Activated T-cell treated with anti-CD3 and anti-CD28 coated beads, Interleukin-2, amount 50 U/mL, for 72 hours (primary cell): ENCODE measurements at regions not wholly inside any gene's neighbourhood (a gene's known extent, or its start where the extent isn't known, plus 50 kb on each side); places are given as distances from the start of the nearest gene placed in this dataset.
"Not testable (repeated sequence)": the region's sequence is repeated elsewhere in the genome, so short reads cannot be mapped to it uniquely, and the experiment has no call there.

Source experiments
- ATAC-seq, 2 donors: fragments of 150-1000 bp; cut with Tn5 transposase; replicated peaks in 1 of 2; 2 replicates each; pipeline ENCODE4 v1.10.0; 2021; ENCODE audit warnings: moderate library complexity in 2 of 2, mild to moderate bottlenecking in 1 of 2
- DNase-seq, 2 donors: peaks; one replicate each; pipeline ENCODE4 v3.0.0; 2021 to 2022; ENCODE audit warnings: mixed read lengths in 1 of 2
- H3K27ac Mint-ChIP-seq: one replicate; pipeline ENCODE4 v1.8.0; 2022; ENCODE audit warnings: mild to moderate bottlenecking, moderate library complexity, mixed read lengths
- H3K27me3 Mint-ChIP-seq: one replicate; pipeline ENCODE4 v1.8.0; 2022; ENCODE audit warnings: low read depth, mixed read lengths
- H3K36me3 Mint-ChIP-seq, 2 donors: one replicate each; pipeline ENCODE4 v1.8.0; 2022; ENCODE audit warnings: mixed read lengths in 2 of 2, mild to moderate bottlenecking in 1 of 2; ENCODE audit not compliant: insufficient read depth in 2 of 2
- H3K4me1 Mint-ChIP-seq: one replicate; pipeline ENCODE4 v1.8.0; 2022; ENCODE audit warnings: low read depth, mixed read lengths
- H3K4me3 Mint-ChIP-seq, 2 donors: one replicate each; pipeline ENCODE4 v1.8.0; 2022; ENCODE audit warnings: mild to moderate bottlenecking in 2 of 2, mixed read lengths in 2 of 2, moderate library complexity in 2 of 2
- H3K9me3 Mint-ChIP-seq, 2 donors: one replicate each; pipeline ENCODE4 v1.8.0; 2022; ENCODE audit warnings: mixed read lengths in 2 of 2

GRCh38 chr20:48377940-48378339, 449.9 kb downstream of the PREX1 start:
- no peaks in the 10 kb centered on the region for H3K9me3 Mint-ChIP-seq
- no peaks in the 10 kb centered on the region for H3K4me1 Mint-ChIP-seq
- H3K4me3 Mint-ChIP-seq: no peak overlapping the region
- H3K27me3 Mint-ChIP-seq: peaks cover 14% of the 10 kb centered on the region
- no peaks in the 10 kb centered on the region for H3K36me3 Mint-ChIP-seq
- no peak for DNase-seq
- H3K27ac Mint-ChIP-seq: no peak overlapping the region
- ATAC-seq: no peak

GRCh38 chr20:48375804-48376203, 452.0 kb downstream of the PREX1 start:
- Mint-ChIP-seq H3K9me3 (no peaks in the 10 kb centered on the region), H3K27ac (no peak overlapping the region), H3K4me1 (no peaks in the 10 kb centered on the region), H3K27me3 (peaks cover 5% of the 10 kb centered on the region), H3K4me3 (no peak overlapping the region), H3K36me3 (no peaks in the 10 kb centered on the region)
- DNase-seq (no peak), ATAC-seq (no peak)

- Mint-ChIP-seq H3K9me3 (no peaks in the 10 kb centered on the region), H3K27ac (no peak overlapping the region), H3K36me3 (no peaks in the 10 kb centered on the region), H3K4me1 (no peaks in the 10 kb centered on the region), H3K27me3 (peaks cover 5% of the 10 kb centered on the region), H3K4me3 (no peak overlapping the region)
- DNase-seq (no peak), ATAC-seq (no peak)
These were observed 452.7 kb downstream of the PREX1 start for GRCh38 chr20:48374991-48375595.

GRCh38 chr20:48374031-48374907, 453.5 kb downstream of the PREX1 start:
- H3K27me3 Mint-ChIP-seq, H3K27ac Mint-ChIP-seq, ATAC-seq, H3K36me3 Mint-ChIP-seq, H3K4me1 Mint-ChIP-seq, DNase-seq, H3K9me3 Mint-ChIP-seq, H3K4me3 Mint-ChIP-seq: not testable (repeated sequence)

GRCh38 chr20:48373555-48373934, 454.3 kb downstream of the PREX1 start:
- Mint-ChIP-seq H3K4me1 (no peaks in the 10 kb centered on the region), H3K36me3 (no peaks in the 10 kb centered on the region), H3K27ac (no peak overlapping the region), H3K4me3 (no peak overlapping the region), H3K9me3 (no peaks in the 10 kb centered on the region), H3K27me3 (peaks cover 5% of the 10 kb centered on the region)
- ATAC-seq (no peak), DNase-seq (no peak)

- not testable (repeated sequence) for H3K27ac Mint-ChIP-seq
These were observed 454.8 kb downstream of the PREX1 start for GRCh38 chr20:48372851-48373554.

GRCh38 chr20:48371211-48371610, 456.6 kb downstream of the PREX1 start:
- peaks cover 15% of the 10 kb centered on the region for H3K27me3 Mint-ChIP-seq
- no peak for DNase-seq
- ATAC-seq: no peak
- peaks cover 1 to 2% of the 10 kb centered on the region in 2 donors for H3K9me3 Mint-ChIP-seq
- no peak overlapping the region for H3K27ac Mint-ChIP-seq
- H3K36me3 Mint-ChIP-seq: peaks cover 0 to 1% of the 10 kb centered on the region in 2 donors
- no peaks in the 10 kb centered on the region for H3K4me1 Mint-ChIP-seq
- no peak overlapping the region for H3K4me3 Mint-ChIP-seq

More at GRCh38 chr20:48372851-48373554, 454.8 kb downstream of the PREX1 start:
- ATAC-seq, H3K27me3 Mint-ChIP-seq, H3K4me3 Mint-ChIP-seq, DNase-seq, H3K9me3 Mint-ChIP-seq, H3K36me3 Mint-ChIP-seq, H3K4me1 Mint-ChIP-seq: not testable (repeated sequence)

- peaks cover 16% of the 10 kb centered on the region for H3K27me3 Mint-ChIP-seq
- H3K27ac Mint-ChIP-seq, H3K9me3 Mint-ChIP-seq, H3K4me3 Mint-ChIP-seq, ATAC-seq, H3K4me1 Mint-ChIP-seq, H3K36me3 Mint-ChIP-seq, DNase-seq: not testable (repeated sequence)
These were observed 459.2 kb downstream of the PREX1 start for GRCh38 chr20:48368580-48369021.

- peaks cover 16% of the 10 kb centered on the region for H3K27me3 Mint-ChIP-seq
- H3K9me3 Mint-ChIP-seq, H3K4me3 Mint-ChIP-seq, H3K36me3 Mint-ChIP-seq, H3K27ac Mint-ChIP-seq, H3K4me1 Mint-ChIP-seq, DNase-seq: not testable (repeated sequence)
- ATAC-seq: peak; percentile 17 to 18
These were observed 460.0 kb downstream of the PREX1 start for GRCh38 chr20:48367541-48368358.

GRCh38 chr20:48366230-48366629, 461.6 kb downstream of the PREX1 start:
- DNase-seq (no peak), ATAC-seq (no peak)
- Mint-ChIP-seq H3K27ac (no peak overlapping the region), H3K36me3 (peaks cover 1 to 3% of the 10 kb centered on the region in 2 donors), H3K27me3 (peaks cover 16% of the 10 kb centered on the region), H3K4me3 (no peak overlapping the region), H3K9me3 (peaks cover 2 to 4% of the 10 kb centered on the region in 2 donors), H3K4me1 (no peaks in the 10 kb centered on the region)

GRCh38 chr20:48364688-48365421, 462.9 kb downstream of the PREX1 start:
- H3K9me3 Mint-ChIP-seq: peaks cover 2 to 4% of the 10 kb centered on the region in 2 donors
- H3K27me3 Mint-ChIP-seq: peaks cover 22% of the 10 kb centered on the region
- no peak overlapping the region for H3K27ac Mint-ChIP-seq
- no peak overlapping the region for H3K4me3 Mint-ChIP-seq
- H3K36me3 Mint-ChIP-seq: peaks cover 1 to 3% of the 10 kb centered on the region in 2 donors
- DNase-seq (no peak), ATAC-seq (no peak)
- H3K4me1 Mint-ChIP-seq: no peaks in the 10 kb centered on the region

- H3K36me3 Mint-ChIP-seq: peaks cover 1 to 3% of the 10 kb centered on the region in 2 donors
- H3K27ac Mint-ChIP-seq: no peak overlapping the region
- no peak overlapping the region for H3K4me3 Mint-ChIP-seq
- ATAC-seq (no peak), DNase-seq (no peak)
- peaks cover 2 to 4% of the 10 kb centered on the region in 2 donors for H3K9me3 Mint-ChIP-seq
- no peaks in the 10 kb centered on the region for H3K4me1 Mint-ChIP-seq
- H3K27me3 Mint-ChIP-seq: peaks cover 22% of the 10 kb centered on the region
These were observed 463.7 kb downstream of the PREX1 start for GRCh38 chr20:48364055-48364454.
